HG03064 (cell line): ENCODE measurements at regions not wholly inside any gene's neighbourhood (a gene's known extent, or its start where the extent isn't known, plus 50 kb on each side); places are given as distances from the start of the nearest gene placed in this dataset.
"Not testable (repeated sequence)": the region's sequence is repeated elsewhere in the genome, so short reads cannot be mapped to it uniquely, and the experiment has no call there.

Experiments
- ATAC-seq: cut with Tn5 transposase; IDR thresholded peaks from one replicate; pipeline ENCODE4 v1.9.1; 2021; ENCODE audit warnings: low read depth; ENCODE audit not compliant: unreplicated experiment

GRCh38 chr11:35046681-35047080, 92.3 kb upstream of the CD44 start:
- ATAC-seq: no peak

DNA sequence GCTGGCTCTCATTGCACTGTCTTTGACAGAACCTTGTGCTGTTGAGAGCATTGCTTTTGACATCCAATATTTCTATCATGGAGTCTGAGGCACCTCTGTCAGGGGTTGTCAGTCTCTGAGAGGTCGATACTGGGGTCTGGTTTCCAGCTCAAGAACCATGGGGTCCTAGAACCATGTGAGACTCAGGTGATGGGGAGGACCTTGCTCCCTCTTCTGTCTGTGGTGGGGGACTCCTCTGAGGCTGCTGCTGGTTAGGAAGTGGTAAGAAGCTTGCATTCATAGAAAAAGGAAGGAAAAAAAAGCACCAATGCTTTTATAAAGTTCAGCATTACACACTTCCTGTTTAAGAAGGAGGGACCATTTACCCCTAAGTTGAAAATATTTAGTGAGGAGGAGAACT, 91.8 kb upstream of the CD44 start:
- no peak for ATAC-seq

GRCh38 chr11:35047769-35048168, 91.2 kb upstream of the CD44 start:
- ATAC-seq: no peak

GRCh38 chr11:35048346-35048745, 90.6 kb upstream of the CD44 start:
- not testable (repeated sequence) for ATAC-seq

GRCh38 chr11:35049859-35050531, 89.0 kb upstream of the CD44 start:
- ATAC-seq: no peak

GRCh38 chr11:35050541-35050995, 88.4 kb upstream of the CD44 start:
- ATAC-seq: no peak

- ATAC-seq: no peak
Observed at GRCh38 chr11:35056391-35057093, 82.4 kb upstream of the CD44 start.

DNA sequence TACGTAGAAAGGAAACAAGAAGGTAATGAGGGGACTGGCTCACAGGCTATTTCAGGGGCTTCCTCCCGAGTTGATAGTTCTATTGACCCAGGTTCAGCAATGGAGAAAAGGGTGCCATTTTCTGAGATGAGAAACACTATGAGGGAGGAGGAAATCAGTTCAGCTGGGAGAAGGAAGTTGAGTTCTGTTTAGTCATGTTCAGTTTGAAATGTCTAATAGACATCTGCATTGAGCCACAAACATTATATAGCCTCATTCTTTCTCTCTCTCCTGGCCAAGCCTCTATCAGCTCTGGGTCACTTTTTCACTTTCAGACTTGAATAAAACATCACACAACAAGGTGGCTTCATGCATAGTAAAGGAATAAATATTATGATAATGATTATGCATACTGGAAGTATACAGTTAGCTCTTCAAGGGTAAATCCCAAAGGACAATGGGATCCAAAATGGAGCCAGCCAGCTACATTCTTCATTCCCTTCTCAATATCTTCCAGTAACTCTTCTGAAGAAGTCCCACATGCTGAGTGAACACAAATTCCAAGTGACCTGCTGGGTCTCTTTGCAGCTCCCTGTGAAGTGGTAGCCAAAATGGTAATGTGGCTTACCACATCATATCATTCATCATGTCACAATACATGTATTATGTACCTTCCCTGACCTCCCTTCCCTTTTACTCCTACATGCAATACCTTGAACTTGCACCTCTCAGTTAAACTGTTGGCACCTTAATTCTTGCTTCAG, 80.9 kb upstream of the CD44 start:
- ATAC-seq: no peak

GRCh38 chr11:35058669-35059434, 80.1 kb upstream of the CD44 start:
- no peak for ATAC-seq

GRCh38 chr11:35061516-35062440, 77.2 kb upstream of the CD44 start:
- ATAC-seq: no peak

DNA sequence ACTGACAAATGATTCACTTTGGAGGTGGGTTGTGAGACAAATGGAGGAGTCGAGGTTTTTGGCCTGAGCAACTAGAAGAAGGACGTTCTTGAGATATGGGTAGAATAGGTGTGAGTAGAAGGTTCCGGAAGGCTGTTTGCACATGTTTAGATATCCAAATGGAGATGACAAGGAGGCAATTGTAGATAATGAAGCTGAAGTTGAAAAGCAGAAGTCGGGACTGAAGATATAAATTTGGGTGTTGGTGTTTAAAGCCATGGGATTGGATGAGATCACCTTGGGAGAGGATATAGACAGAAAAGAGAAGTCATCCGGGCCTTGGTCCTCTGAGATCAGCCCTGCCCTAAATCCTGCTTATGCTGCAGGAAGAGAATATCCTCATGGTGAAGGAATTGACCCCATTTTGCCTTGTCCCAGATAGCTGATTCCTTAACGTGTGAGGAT, 75.5 kb upstream of the CD44 start:
- ATAC-seq: no peak

- no peak for ATAC-seq
Observed at GRCh38 chr11:35064114-35064800, 74.7 kb upstream of the CD44 start.

GRCh38 chr11:35065566-35065965, 73.4 kb upstream of the CD44 start:
- ATAC-seq: no peak

GRCh38 chr11:35066030-35066429, 72.9 kb upstream of the CD44 start:
- ATAC-seq: no peak

DNA sequence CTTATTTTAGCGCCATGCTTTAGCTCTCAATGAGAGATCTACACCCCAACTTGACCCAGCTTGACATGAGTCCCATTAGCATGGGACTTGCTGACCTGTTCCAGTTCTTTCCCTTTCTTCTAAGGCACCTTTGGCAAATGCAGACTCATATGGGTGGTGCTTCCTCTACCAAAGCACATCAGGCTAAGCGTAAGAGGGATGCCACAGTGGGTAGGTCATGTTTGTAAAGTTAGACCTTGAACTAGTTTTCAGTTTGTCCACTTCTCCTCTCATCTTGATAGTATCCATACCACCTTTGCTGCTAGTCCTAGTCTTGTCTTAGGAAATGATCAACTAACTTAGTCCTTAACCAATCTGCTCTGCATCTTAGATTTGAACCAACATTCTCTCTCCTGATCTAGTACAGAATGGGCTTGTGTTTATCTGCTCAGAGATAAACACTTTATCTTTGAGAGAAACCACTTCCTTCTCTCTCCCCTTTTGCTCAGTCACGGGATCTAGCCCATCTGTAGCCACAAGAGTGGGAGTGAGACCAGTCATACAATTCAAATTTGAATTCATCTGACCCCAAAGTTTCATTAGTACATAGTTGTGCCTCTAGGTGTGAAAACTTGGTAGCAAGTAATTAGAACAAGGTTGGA, 72.1 kb upstream of the CD44 start:
- peak; percentile 79 for ATAC-seq

- no peak for ATAC-seq
Observed at GRCh38 chr11:35071722-35072121, 67.2 kb upstream of the CD44 start.

DNA sequence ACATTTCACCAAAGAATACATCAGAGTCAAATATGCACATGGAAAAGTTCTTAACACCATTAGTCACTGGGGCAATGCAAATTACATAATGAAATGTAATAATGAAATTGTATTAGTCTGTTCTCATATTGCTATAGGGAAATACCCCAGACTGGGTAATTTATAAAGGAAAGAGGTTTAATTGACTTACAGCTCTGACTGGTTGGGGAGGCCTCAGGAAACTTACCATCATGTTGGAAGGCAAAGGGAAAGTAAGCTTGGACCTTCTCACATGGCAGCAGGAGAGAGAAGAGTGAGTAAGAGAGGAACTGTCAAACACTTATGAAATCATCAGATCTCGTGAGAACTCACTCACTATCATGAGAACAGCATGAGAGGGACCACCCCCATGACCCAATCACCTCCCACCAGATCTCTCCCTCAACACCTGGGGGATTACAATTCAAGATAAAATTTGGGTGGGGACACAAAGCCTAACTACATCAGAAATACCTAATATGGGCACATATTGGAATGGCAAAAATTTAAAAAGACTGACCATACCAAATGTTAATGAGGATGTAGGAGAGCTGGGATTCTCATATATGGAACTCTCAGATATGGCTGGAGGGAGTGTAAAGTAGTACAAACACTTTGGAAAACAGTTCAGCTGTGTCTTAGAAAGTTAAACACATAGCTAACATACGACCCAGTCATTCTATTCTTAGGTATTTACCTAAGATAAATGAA, 65.1 kb upstream of the CD44 start:
- no peak for ATAC-seq
